HL-60 (cell line): ENCODE measurements at regions not wholly inside any gene's neighbourhood (a gene's known extent, or its start where the extent isn't known, plus 50 kb on each side); places are given as distances from the start of the nearest gene placed in this dataset.

Experiments used
- DNase-seq, 2 experiments: peaks; one replicate each; pipeline ENCODE4 v3.0.0-alpha.2; 2010 to 2020; ENCODE audit warnings: low read depth in 1 of 2, low spot score in 1 of 2
- H3K27ac ChIP-seq: fragments of 250-450 bp; sonication (Bioruptor Pico); replicated peaks from 2 replicates; pipeline ENCODE4 v1.5.1; 2020; ENCODE audit warnings: mild to moderate bottlenecking, moderate library complexity
- H3K27me3 ChIP-seq: fragments of 250-450 bp; sonication (Bioruptor Pico); 2 replicates; pipeline ENCODE4 v1.5.1; 2021; ENCODE audit warnings: mild to moderate bottlenecking, moderate library complexity; ENCODE audit not compliant: insufficient read depth, poor library complexity, severe bottlenecking
- H3K4me3 ChIP-seq: replicated peaks from 2 replicates; pipeline ENCODE4 v1.5.1; 2011; ENCODE audit warnings: mild to moderate bottlenecking, control low read depth, low read length; ENCODE audit not compliant: insufficient read depth
- GABPA ChIP-seq: IDR thresholded peaks from 2 replicates; pipeline ENCODE4 v1.6.1; 2012; ENCODE audit warnings: low read depth
- POLR2AphosphoS5 ChIP-seq: IDR thresholded peaks from 2 replicates; pipeline ENCODE4 v1.6.1; 2012; ENCODE audit warnings: low read depth
- SPI1 ChIP-seq: IDR thresholded peaks from 2 replicates; pipeline ENCODE4 v1.6.1; 2012; ENCODE audit warnings: low read depth, mild to moderate bottlenecking, borderline replicate concordance
- TF ChIP-seq, protein P1 (sequence below): IDR thresholded peaks from 2 replicates; pipeline ENCODE4 v1.6.1; 2012; ENCODE audit warnings: low read depth; ENCODE audit not compliant: insufficient replicate concordance
- TF ChIP-seq, protein P2 (sequence below): IDR thresholded peaks from one replicate; pipeline ENCODE4 v1.5.1; 2011; ENCODE audit warnings: low read length, control low read depth, inconsistent platforms; ENCODE audit not compliant: insufficient read depth

GRCh38 chr11:56855217-56855616, 106.7 kb upstream of the OR9G4 start:
- TF ChIP-seq, protein P1, sequence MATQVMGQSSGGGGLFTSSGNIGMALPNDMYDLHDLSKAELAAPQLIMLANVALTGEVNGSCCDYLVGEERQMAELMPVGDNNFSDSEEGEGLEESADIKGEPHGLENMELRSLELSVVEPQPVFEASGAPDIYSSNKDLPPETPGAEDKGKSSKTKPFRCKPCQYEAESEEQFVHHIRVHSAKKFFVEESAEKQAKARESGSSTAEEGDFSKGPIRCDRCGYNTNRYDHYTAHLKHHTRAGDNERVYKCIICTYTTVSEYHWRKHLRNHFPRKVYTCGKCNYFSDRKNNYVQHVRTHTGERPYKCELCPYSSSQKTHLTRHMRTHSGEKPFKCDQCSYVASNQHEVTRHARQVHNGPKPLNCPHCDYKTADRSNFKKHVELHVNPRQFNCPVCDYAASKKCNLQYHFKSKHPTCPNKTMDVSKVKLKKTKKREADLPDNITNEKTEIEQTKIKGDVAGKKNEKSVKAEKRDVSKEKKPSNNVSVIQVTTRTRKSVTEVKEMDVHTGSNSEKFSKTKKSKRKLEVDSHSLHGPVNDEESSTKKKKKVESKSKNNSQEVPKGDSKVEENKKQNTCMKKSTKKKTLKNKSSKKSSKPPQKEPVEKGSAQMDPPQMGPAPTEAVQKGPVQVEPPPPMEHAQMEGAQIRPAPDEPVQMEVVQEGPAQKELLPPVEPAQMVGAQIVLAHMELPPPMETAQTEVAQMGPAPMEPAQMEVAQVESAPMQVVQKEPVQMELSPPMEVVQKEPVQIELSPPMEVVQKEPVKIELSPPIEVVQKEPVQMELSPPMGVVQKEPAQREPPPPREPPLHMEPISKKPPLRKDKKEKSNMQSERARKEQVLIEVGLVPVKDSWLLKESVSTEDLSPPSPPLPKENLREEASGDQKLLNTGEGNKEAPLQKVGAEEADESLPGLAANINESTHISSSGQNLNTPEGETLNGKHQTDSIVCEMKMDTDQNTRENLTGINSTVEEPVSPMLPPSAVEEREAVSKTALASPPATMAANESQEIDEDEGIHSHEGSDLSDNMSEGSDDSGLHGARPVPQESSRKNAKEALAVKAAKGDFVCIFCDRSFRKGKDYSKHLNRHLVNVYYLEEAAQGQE: no peak
- TF ChIP-seq POLR2AphosphoS5: no peak
- TF ChIP-seq GABPA: no peak
- TF ChIP-seq, protein P2, sequence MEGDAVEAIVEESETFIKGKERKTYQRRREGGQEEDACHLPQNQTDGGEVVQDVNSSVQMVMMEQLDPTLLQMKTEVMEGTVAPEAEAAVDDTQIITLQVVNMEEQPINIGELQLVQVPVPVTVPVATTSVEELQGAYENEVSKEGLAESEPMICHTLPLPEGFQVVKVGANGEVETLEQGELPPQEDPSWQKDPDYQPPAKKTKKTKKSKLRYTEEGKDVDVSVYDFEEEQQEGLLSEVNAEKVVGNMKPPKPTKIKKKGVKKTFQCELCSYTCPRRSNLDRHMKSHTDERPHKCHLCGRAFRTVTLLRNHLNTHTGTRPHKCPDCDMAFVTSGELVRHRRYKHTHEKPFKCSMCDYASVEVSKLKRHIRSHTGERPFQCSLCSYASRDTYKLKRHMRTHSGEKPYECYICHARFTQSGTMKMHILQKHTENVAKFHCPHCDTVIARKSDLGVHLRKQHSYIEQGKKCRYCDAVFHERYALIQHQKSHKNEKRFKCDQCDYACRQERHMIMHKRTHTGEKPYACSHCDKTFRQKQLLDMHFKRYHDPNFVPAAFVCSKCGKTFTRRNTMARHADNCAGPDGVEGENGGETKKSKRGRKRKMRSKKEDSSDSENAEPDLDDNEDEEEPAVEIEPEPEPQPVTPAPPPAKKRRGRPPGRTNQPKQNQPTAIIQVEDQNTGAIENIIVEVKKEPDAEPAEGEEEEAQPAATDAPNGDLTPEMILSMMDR: no peak
- no peak for TF ChIP-seq SPI1
- no peak overlapping the region for H3K4me3 ChIP-seq
- DNase-seq: no peak
- no peaks in the 10 kb centered on the region for H3K27me3 ChIP-seq
- no peak overlapping the region for H3K27ac ChIP-seq

GRCh38 chr11:56852131-56852530, 103.6 kb upstream of the OR9G4 start:
- TF ChIP-seq, protein P2: no peak
- TF ChIP-seq POLR2AphosphoS5 (no peak), SPI1 (no peak), GABPA (no peak)
- TF ChIP-seq, protein P1: no peak
- no peak for DNase-seq
- Histone ChIP-seq H3K27ac (no peak overlapping the region), H3K27me3 (peaks cover 1% of the 10 kb centered on the region), H3K4me3 (no peak overlapping the region)

- DNase-seq: no peak
- no peak for TF ChIP-seq POLR2AphosphoS5
- TF ChIP-seq SPI1: no peak
- TF ChIP-seq, protein P2: no peak
- TF ChIP-seq, protein P1: no peak
- H3K4me3 ChIP-seq: no peak overlapping the region
- H3K27me3 ChIP-seq: peaks cover 2% of the 10 kb centered on the region
- H3K27ac ChIP-seq: no peak overlapping the region
Measured at GRCh38 chr11:56849852-56850251, 101.4 kb upstream of the OR9G4 start.
